ENCODE measurements at regions not wholly inside any gene's neighbourhood (a gene's known extent, or its start where the extent isn't known, plus 50 kb on each side); places are given as distances from the start of the nearest gene placed in this dataset.

DNA sequence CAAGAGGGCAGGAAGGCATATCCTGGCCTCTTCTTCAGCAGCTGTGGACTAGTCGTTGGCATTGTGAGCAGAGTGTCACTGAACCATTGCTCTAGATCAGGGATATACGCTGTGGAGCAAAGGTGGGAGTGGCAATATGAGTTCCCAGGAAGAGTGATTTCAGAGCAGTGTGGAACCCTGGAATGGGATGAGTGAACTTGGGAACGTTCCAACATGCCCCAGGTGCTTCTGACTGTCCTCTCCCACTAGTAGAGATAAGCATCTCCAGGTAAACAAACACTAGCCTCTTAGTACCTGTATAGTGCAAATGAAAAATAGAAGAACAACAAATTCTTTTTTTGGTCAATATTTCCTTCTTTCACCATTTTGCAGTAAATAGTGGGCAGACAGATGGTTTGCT is 123.6 kb upstream of the VEPH1 start:
- WGBS, 2 donors = 48 to 56% methylated on average over 3 of the region's 3 CpGs

GRCh38 chr3:157624801-157625200 is 121.6 kb upstream of the VEPH1 start:
- Histone ChIP-seq H3K4me3 (replicated peaks in 1 of 3) (no peak overlapping the region), H3K27ac (no peak overlapping the region), H3K4me1 (no peaks in the 10 kb centered on the region), H3K36me3 (no peaks in the 10 kb centered on the region), H3K9me3 (no peaks in the 10 kb centered on the region), H3K27me3 (no peaks in the 10 kb centered on the region)
- intact Hi-C loops (cut with DNase I) = no loop called here
- no peak for DNase-seq
- TF ChIP-seq POLR2A (IDR thresholded peaks at IDR 0.05) = no peak
- TF ChIP-seq, protein P1, sequence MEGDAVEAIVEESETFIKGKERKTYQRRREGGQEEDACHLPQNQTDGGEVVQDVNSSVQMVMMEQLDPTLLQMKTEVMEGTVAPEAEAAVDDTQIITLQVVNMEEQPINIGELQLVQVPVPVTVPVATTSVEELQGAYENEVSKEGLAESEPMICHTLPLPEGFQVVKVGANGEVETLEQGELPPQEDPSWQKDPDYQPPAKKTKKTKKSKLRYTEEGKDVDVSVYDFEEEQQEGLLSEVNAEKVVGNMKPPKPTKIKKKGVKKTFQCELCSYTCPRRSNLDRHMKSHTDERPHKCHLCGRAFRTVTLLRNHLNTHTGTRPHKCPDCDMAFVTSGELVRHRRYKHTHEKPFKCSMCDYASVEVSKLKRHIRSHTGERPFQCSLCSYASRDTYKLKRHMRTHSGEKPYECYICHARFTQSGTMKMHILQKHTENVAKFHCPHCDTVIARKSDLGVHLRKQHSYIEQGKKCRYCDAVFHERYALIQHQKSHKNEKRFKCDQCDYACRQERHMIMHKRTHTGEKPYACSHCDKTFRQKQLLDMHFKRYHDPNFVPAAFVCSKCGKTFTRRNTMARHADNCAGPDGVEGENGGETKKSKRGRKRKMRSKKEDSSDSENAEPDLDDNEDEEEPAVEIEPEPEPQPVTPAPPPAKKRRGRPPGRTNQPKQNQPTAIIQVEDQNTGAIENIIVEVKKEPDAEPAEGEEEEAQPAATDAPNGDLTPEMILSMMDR (IDR thresholded peaks at IDR 0.05) = no peak
- 78 to 79% methylated on average over 2 of the region's 2 CpGs for WGBS, 2 donors

More for the DNA sequence above, 123.6 kb upstream of the VEPH1 start:
- H3K36me3 ChIP-seq = no peaks in the 10 kb centered on the region
- H3K4me1 ChIP-seq = no peaks in the 10 kb centered on the region
- no peaks in the 10 kb centered on the region for H3K27me3 ChIP-seq
- no peaks in the 10 kb centered on the region for H3K9me3 ChIP-seq
- no peak for TF ChIP-seq POLR2A (IDR thresholded peaks at IDR 0.05)
- TF ChIP-seq, protein P1 (IDR thresholded peaks at IDR 0.05) = no peak
- intact Hi-C loops (cut with DNase I) = no loop called here
- H3K27ac ChIP-seq = no peak overlapping the region
- no peak overlapping the region for H3K4me3 ChIP-seq (replicated peaks in 1 of 3)
- no peak for DNase-seq

DNA sequence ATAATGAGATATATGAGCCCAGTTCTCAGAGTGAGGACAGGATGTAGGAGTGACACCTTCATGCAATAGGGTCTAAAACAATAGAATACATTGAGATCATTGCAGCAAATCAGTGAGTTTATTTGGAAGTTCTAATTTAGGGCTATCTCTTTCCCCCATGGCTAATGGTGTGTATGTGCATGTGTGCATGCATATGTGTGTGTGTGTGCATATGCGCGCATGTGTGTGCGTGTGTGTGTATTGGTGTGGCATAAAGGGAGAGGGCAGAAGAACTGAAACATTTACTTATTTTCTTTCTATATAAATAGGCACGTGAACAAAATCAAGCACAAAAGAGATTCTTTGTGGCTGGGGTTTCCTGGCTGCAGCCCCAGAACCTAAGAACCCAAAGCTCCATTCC is 115.7 kb upstream of the VEPH1 start:
- intact Hi-C loops (cut with DNase I) = loop anchor here (10.0 kb wide), 1 partner anchor 816 kb away; no protein-coding TSS in a partner anchor
- Histone ChIP-seq H3K27ac (no peak overlapping the region), H3K27me3 (no peaks in the 10 kb centered on the region), H3K9me3 (no peaks in the 10 kb centered on the region), H3K4me1 (no peaks in the 10 kb centered on the region), H3K36me3 (no peaks in the 10 kb centered on the region), H3K4me3 (replicated peaks in 1 of 3) (no peak overlapping the region)
- no peak for DNase-seq
- 85 to 86% methylated on average over 4 of the region's 4 CpGs for WGBS, 2 donors
- TF ChIP-seq POLR2A (IDR thresholded peaks at IDR 0.05) = no peak
- TF ChIP-seq, protein P1 (IDR thresholded peaks at IDR 0.05) = no peak

DNA sequence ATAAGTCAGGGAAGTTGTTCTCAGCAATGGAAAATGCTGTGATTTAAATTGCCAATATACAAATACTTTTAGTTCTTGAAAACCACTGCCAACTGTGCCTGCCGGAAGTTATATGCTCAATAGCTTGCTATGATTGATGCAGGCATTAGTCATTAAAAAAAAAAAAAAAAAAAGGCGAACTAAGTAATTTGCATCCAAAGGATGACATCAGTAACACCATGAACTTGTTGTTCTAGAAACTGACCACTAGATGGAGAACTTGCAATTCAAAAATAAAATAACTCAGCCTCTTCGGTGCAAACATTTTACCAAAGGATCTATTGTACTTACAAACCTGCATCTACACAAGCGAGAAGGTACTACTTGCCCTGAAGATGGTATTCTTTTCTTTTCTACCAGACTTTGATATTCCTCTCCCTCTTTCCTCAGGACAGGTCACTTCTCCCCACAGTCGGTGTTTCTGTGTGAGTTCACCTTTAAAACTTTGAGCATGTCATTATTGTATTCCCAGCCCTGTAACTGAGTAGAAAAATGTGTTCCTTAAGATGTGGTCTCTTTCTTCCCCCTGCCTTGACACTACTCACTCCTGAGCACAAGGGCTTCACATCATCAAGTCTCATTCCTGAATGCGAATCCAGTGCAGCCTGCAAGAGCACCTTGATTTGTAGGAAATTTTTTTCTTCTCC is 115.0 kb upstream of the VEPH1 start:
- Histone ChIP-seq H3K4me3 (replicated peaks in 1 of 3) (no peak overlapping the region), H3K36me3 (no peaks in the 10 kb centered on the region), H3K4me1 (no peaks in the 10 kb centered on the region), H3K27me3 (no peaks in the 10 kb centered on the region), H3K9me3 (no peaks in the 10 kb centered on the region), H3K27ac (no peak overlapping the region)
- 20 to 21% methylated on average over 6 of the region's 6 CpGs for WGBS, 2 donors
- TF ChIP-seq, protein P1 (IDR thresholded peaks at IDR 0.05) = peak in 5 of 6 experiments; percentile 28 to 68 (median 63)
- TF ChIP-seq POLR2A (IDR thresholded peaks at IDR 0.05) = no peak
- DNase-seq = no peak
- intact Hi-C loops (cut with DNase I) = loop anchor here (10.0 kb wide), 1 partner anchor 817 kb away; no protein-coding TSS in a partner anchor

GRCh38 chr3:157614896-157615295 is 111.7 kb upstream of the VEPH1 start:
- Histone ChIP-seq H3K4me1 (no peaks in the 10 kb centered on the region), H3K4me3 (replicated peaks in 1 of 3) (no peak overlapping the region), H3K27me3 (no peaks in the 10 kb centered on the region), H3K27ac (no peak overlapping the region), H3K36me3 (no peaks in the 10 kb centered on the region), H3K9me3 (no peaks in the 10 kb centered on the region)
- TF ChIP-seq POLR2A (IDR thresholded peaks at IDR 0.05) = no peak
- TF ChIP-seq, protein P1 (IDR thresholded peaks at IDR 0.05) = no peak
- DNase-seq = no peak
- WGBS, 2 donors = 60 to 64% methylated on average over 2 of the region's 2 CpGs
- intact Hi-C loops (cut with DNase I) = loop anchor here (10.0 kb wide), 1 partner anchor 820 kb away; no protein-coding TSS in a partner anchor
